Smooth muscle cell (in vitro differentiated cells): ENCODE measurements at regions not wholly inside any gene's neighbourhood (a gene's known extent, or its start where the extent isn't known, plus 50 kb on each side); places are given as distances from the start of the nearest gene placed in this dataset.
"Not testable (repeated sequence)": the region's sequence is repeated elsewhere in the genome, so short reads cannot be mapped to it uniquely, and the experiment has no call there.

Experiments
- DNase-seq: peaks from one replicate; lab custom pipeline; 2025; ENCODE audit not compliant: unreplicated experiment; lab: John Stamatoyannopoulos, UW
- H2AFZ ChIP-seq: fragments of 200-600 bp; sonication (generic); 2 replicates; pipeline ENCODE4 v1.6.0; 2016; ENCODE audit warnings: antibody characterized with exemption, low read depth, mild to moderate bottlenecking
- H3F3A ChIP-seq: fragments of 200-600 bp; sonication (generic); 2 replicates; pipeline ENCODE4 v1.6.0; 2017; ENCODE audit warnings: antibody characterized with exemption, low read depth
- H3K27ac ChIP-seq: fragments of 200-600 bp; sonication (generic); 2 replicates; pipeline ENCODE4 v1.5.1; 2016; ENCODE audit warnings: low read depth, mild to moderate bottlenecking
- H3K27me3 ChIP-seq: fragments of 200-600 bp; sonication (generic); 2 replicates; pipeline ENCODE4 v1.6.1; 2016; ENCODE audit warnings: low read depth, mild to moderate bottlenecking
- H3K36me3 ChIP-seq: fragments of 200-600 bp; sonication (generic); 2 replicates; pipeline ENCODE4 v1.5.1; 2016; ENCODE audit warnings: low read depth
- H3K4me1 ChIP-seq: fragments of 200-600 bp; sonication (generic); 2 replicates; pipeline ENCODE4 v1.5.1; 2016; ENCODE audit warnings: low read depth
- H3K4me2 ChIP-seq: fragments of 200-600 bp; sonication (generic); 2 replicates; pipeline ENCODE4 v1.6.0; 2016; ENCODE audit warnings: mild to moderate bottlenecking
- H3K4me3 ChIP-seq: fragments of 200-600 bp; sonication (generic); 2 replicates; pipeline ENCODE4 v1.5.1; 2016; ENCODE audit warnings: mild to moderate bottlenecking
- H3K79me2 ChIP-seq: fragments of 200-600 bp; sonication (generic); 2 replicates; pipeline ENCODE4 v1.6.0; 2016; ENCODE audit warnings: low read depth, mild to moderate bottlenecking
- H3K9ac ChIP-seq: fragments of 200-600 bp; sonication (generic); 2 replicates; pipeline ENCODE4 v1.6.0; 2016; ENCODE audit warnings: low read depth
- H3K9me3 ChIP-seq: fragments of 200-600 bp; sonication (generic); replicated peaks from 2 replicates; pipeline ENCODE4 v1.5.1; 2016; ENCODE audit warnings: low read depth
- H4K20me1 ChIP-seq: fragments of 200-600 bp; sonication (generic); 2 replicates; pipeline ENCODE4 v1.6.0; 2016; ENCODE audit warnings: low read depth
- WGBS: methylation state at CpG from one replicate; pipeline ENCODE4 v1.1.7; 2016; ENCODE audit warnings: low lambda C conversion rate; 5-methylcytosine and 5-hydroxymethylcytosine counted together

GRCh38 chr2:111503844-111504570 is 380.0 kb downstream of the ANAPC1 start:
- H3K79me2 ChIP-seq, H3K4me1 ChIP-seq, H2AFZ ChIP-seq, H3F3A ChIP-seq, H4K20me1 ChIP-seq, H3K9ac ChIP-seq, DNase-seq, H3K36me3 ChIP-seq, H3K27me3 ChIP-seq, H3K4me2 ChIP-seq, H3K4me3 ChIP-seq, H3K9me3 ChIP-seq: not testable (repeated sequence)
- WGBS: 10% methylated on average over 2 of the region's 5 CpGs
- peak overlapping the region; percentile 83 for H3K27ac ChIP-seq

- H3F3A ChIP-seq, H2AFZ ChIP-seq, H3K27me3 ChIP-seq, DNase-seq, H3K4me2 ChIP-seq, H3K9me3 ChIP-seq, H4K20me1 ChIP-seq, H3K36me3 ChIP-seq, H3K9ac ChIP-seq, H3K4me1 ChIP-seq, H3K79me2 ChIP-seq, H3K4me3 ChIP-seq: not testable (repeated sequence)
- 68% methylated on average over 1 of the region's 2 CpGs for WGBS
- peak overlapping the region; percentile 66 for H3K27ac ChIP-seq
Measured at GRCh38 chr2:111504571-111504942, 379.4 kb downstream of the ANAPC1 start.

DNA sequence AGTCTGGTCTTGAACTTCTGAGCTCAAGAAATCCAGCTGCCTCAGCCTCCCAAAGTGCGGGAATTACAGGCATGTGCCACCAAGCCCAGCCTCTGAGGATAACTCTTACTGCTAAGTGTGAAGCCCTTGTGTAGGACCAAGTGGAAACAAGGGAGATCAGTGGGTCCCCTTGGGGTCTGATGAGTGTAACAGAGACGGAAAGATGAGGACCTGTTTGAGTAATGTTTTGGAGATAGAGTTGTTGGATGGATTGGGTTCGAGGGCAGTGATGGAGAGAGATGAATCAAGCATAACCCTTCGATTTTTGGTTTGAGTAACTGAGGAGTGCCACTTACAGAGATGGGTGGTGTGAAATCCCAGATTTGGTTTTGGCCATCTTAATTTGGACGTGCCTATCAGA is 378.7 kb downstream of the ANAPC1 start:
- not testable (repeated sequence) for H3K36me3 ChIP-seq, H4K20me1 ChIP-seq, H3K9ac ChIP-seq, H3K79me2 ChIP-seq, H3K4me2 ChIP-seq, H3K4me3 ChIP-seq, H3K27me3 ChIP-seq, H3K4me1 ChIP-seq, H2AFZ ChIP-seq, H3F3A ChIP-seq, DNase-seq, H3K27ac ChIP-seq, H3K9me3 ChIP-seq
- WGBS: 77% methylated on average over 5 of the region's 5 CpGs

- DNase-seq, H3K27me3 ChIP-seq, H3K4me2 ChIP-seq, H3K9ac ChIP-seq, H3K36me3 ChIP-seq, H3F3A ChIP-seq, H3K27ac ChIP-seq, H3K4me1 ChIP-seq, H3K4me3 ChIP-seq, H2AFZ ChIP-seq, H3K9me3 ChIP-seq, H3K79me2 ChIP-seq, H4K20me1 ChIP-seq: not testable (repeated sequence)
- WGBS: 94% methylated on average over 4 of the region's 5 CpGs
Measured at GRCh38 chr2:111506936-111507335, 377.1 kb downstream of the ANAPC1 start.

- H3K27me3 ChIP-seq, H3K9ac ChIP-seq, H3K4me3 ChIP-seq, H3K36me3 ChIP-seq, H3K9me3 ChIP-seq, H3K4me1 ChIP-seq, H3K27ac ChIP-seq, H4K20me1 ChIP-seq, H3K4me2 ChIP-seq, H3F3A ChIP-seq, H3K79me2 ChIP-seq, H2AFZ ChIP-seq, DNase-seq: not testable (repeated sequence)
- WGBS: 96% methylated on average over 6 of the region's 6 CpGs
Measured at GRCh38 chr2:111509225-111509869, 374.6 kb downstream of the ANAPC1 start.

- not testable (repeated sequence) for H3K9me3 ChIP-seq, H3K36me3 ChIP-seq, H4K20me1 ChIP-seq, H3K4me3 ChIP-seq, H3K27ac ChIP-seq, H2AFZ ChIP-seq, H3K79me2 ChIP-seq, DNase-seq, H3F3A ChIP-seq, H3K4me2 ChIP-seq, H3K27me3 ChIP-seq, H3K9ac ChIP-seq, H3K4me1 ChIP-seq
- WGBS: 55% methylated on average over 3 of the region's 6 CpGs
Measured at GRCh38 chr2:111510384-111510783, 373.6 kb downstream of the ANAPC1 start.

GRCh38 chr2:111511062-111511461 is 372.9 kb downstream of the ANAPC1 start:
- H3K9ac ChIP-seq, H3K79me2 ChIP-seq, DNase-seq, H2AFZ ChIP-seq, H4K20me1 ChIP-seq, H3K36me3 ChIP-seq, H3K4me1 ChIP-seq, H3K4me3 ChIP-seq, H3K27me3 ChIP-seq, H3K9me3 ChIP-seq, H3F3A ChIP-seq, H3K4me2 ChIP-seq, H3K27ac ChIP-seq: not testable (repeated sequence)
- WGBS: 95% methylated on average over 3 of the region's 3 CpGs

GRCh38 chr2:111512378-111512777 is 371.6 kb downstream of the ANAPC1 start:
- not testable (repeated sequence) for H2AFZ ChIP-seq, H3K36me3 ChIP-seq, H3K79me2 ChIP-seq, H3K4me3 ChIP-seq, H3K9ac ChIP-seq, H3K27ac ChIP-seq, H3K4me1 ChIP-seq, H4K20me1 ChIP-seq, H3K4me2 ChIP-seq, DNase-seq, H3F3A ChIP-seq, H3K9me3 ChIP-seq, H3K27me3 ChIP-seq
- 21% methylated on average over 3 of the region's 3 CpGs for WGBS
